Upper lobe of right lung (tissue), 1 donor: ENCODE measurements at regions not wholly inside any gene's neighbourhood (a gene's known extent, or its start where the extent isn't known, plus 50 kb on each side); places are given as distances from the start of the nearest gene placed in this dataset.
"Not testable (repeated sequence)": the region's sequence is repeated elsewhere in the genome, so short reads cannot be mapped to it uniquely, and the experiment has no call there.

ENCODE experiments used
- ATAC-seq: fragments of 200-7000 bp; cut with Tn5 transposase; one replicate; pipeline ENCODE4 v1.9.1; 2020; ENCODE audit warnings: mild to moderate bottlenecking, moderate library complexity
- DNase-seq: peaks from one replicate; pipeline ENCODE4 v3.0.0-alpha.2; 2020
- H3K27ac ChIP-seq: fragments of 200-600 bp; one replicate; pipeline ENCODE4 v1.8.0; 2022
- H3K27me3 ChIP-seq: fragments of 200-600 bp; one replicate; pipeline ENCODE4 v1.8.0; 2022; ENCODE audit warnings: mild to moderate bottlenecking
- H3K36me3 ChIP-seq: fragments of 200-600 bp; one replicate; pipeline ENCODE4 v1.8.0; 2022
- H3K4me1 ChIP-seq: fragments of 200-600 bp; one replicate; pipeline ENCODE4 v1.8.0; 2022
- H3K4me3 ChIP-seq: fragments of 200-600 bp; one replicate; pipeline ENCODE4 v1.8.0; 2022; ENCODE audit warnings: mild to moderate bottlenecking
- H3K9me3 ChIP-seq: fragments of 200-600 bp; one replicate; pipeline ENCODE4 v1.8.0; 2022
- intact Hi-C: fragments of 100-400 bp; cut with DNase I; formaldehyde crosslinking; loops from one replicate; pipeline ENCODE4 v1.11.0; 2022
- TF ChIP-seq, protein P1 (sequence below): fragments of 200-600 bp; IDR thresholded peaks from one replicate; pipeline ENCODE4 v1.8.0; 2022; ENCODE audit warnings: antibody characterized with exemption
- donor health status: DM: no; HTN: yes; CAD: no; lungs with severe emphysema.

DNA sequence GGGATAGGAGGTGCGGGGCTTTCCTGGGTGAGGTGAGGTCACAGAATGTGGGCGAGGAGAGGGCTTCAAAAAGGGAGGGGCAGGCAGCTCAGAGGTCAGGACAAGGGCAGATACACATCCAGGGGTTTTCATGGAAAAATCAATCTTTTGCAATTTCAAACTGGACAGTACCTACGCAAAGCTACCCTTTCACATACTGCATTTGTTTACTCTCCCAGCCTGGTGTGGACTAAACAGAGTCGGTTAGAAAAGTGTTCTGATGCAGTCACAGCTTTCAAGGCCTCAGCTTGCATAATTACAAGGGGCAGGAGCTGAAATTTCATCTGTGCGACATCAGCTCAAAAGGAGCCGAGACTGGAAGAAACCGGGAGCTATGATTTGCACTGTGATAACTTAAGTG, 309.9 kb upstream of the SOX1 start:
- intact Hi-C loops, ATAC-seq, H3K27ac ChIP-seq, H3K36me3 ChIP-seq, H3K9me3 ChIP-seq, H3K27me3 ChIP-seq, DNase-seq, H3K4me1 ChIP-seq, H3K4me3 ChIP-seq: not testable (repeated sequence)

DNA sequence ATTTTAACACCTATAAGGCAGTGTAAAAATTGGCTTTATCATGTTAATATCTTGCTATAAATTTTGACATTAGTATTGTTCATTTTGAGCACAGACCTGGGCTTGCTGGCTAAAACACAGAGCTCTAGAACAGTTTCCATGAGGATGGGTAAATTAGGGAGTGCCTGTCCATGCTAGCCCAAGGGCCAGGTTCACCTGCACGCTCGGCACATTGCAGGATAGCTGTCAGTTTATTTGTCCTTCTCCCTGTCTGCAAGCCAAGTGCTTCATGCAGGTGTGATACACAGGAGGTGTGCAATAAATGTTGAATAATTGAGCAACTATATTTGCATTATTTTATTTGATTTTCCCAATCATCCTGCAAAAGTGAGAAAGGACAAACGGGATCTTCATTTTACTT, 309.3 kb upstream of the SOX1 start:
- H3K4me3 ChIP-seq: not testable (repeated sequence)

DNA sequence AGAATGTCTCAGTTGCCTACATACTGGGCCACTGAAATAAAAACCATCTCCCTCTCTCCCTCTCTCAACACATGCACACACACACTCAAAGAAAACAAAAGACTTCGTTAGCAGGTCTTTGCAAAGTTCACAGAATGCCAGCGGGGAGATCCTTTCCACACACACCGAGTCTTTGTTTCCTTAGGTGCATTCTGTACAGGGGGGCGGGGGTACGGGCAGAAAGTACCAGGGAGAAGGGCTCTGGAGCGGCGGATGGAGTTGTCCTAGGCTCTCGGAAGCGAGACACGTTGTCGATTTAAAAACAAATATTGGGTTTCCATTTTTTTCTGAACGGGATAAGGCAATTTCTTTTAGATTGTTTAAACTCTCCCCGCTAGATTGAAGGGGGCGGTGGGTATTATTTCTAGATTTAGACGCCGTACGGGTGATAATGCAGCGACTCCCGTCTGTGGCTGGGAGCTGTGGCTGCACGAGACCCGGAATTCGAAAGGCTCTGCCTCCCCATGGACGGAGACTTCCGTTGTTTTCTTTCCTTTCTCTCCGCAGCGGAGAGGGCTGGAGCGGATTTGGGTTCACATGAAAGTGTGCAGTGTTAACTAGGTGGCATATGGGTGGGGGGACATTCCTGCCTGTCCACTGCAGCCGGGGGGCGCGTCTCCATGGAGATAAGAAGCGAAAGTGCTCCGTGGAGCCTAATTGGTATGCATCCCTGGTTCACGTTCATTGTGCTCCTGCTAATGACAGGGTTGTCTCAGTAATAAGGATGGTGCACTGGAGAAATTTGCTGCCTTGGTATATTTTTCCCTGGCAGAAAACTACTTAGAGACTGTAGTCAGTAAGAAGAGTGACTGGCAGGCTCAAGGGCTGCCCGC, 303.7 kb upstream of the SOX1 start:
- ATAC-seq: not testable (repeated sequence)

More for the DNA sequence above, 309.3 kb upstream of the SOX1 start:
- intact Hi-C loops, DNase-seq, H3K9me3 ChIP-seq, H3K27ac ChIP-seq, ATAC-seq, H3K36me3 ChIP-seq, H3K27me3 ChIP-seq, H3K4me1 ChIP-seq: not testable (repeated sequence)

DNA sequence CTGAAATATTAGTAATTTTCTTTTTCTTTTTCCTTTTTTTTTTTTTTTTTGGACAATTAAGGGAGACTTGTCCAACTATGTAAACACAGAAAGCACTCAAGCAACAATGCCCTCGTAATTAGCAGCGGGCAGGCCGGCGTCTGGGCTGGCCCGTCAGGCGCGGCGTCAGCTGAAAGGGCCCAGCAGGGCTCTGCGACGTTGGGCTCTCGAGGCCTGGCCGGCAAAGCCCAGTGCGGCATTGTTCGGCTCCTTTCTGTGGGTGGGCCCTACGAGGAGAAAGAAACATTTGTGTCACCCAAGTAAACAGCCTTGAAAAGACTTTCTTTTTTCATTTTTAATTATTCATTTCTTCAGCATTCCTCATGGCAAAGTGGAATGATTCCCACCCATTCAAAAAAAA, 302.4 kb upstream of the SOX1 start:
- H3K36me3 ChIP-seq, H3K9me3 ChIP-seq, H3K27me3 ChIP-seq, H3K4me1 ChIP-seq, intact Hi-C loops, DNase-seq, H3K4me3 ChIP-seq, ATAC-seq, H3K27ac ChIP-seq: not testable (repeated sequence)

More for the DNA sequence above, 303.7 kb upstream of the SOX1 start:
- H3K36me3 ChIP-seq, DNase-seq, intact Hi-C loops, H3K9me3 ChIP-seq, H3K27ac ChIP-seq, H3K4me1 ChIP-seq, H3K27me3 ChIP-seq, H3K4me3 ChIP-seq: not testable (repeated sequence)

DNA sequence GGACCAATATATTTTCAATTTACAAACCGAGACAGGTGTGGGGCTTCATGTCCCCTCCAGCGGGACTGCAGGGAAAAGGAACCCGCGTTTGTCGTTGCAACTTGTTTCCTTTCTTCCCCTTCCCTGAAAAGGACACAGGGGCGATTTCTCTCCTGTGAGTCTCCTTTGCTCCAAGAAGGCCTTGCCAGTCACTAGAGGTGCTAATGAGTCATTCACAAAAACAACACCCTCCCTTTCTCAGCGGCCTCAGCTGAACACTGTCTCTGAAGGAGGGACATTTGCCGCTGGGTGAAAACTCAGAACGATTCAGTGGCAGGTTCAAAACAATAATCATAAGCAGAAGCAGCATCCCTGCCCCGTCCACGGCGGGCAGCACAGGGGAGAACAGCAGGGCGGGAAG, 302.0 kb upstream of the SOX1 start:
- H3K4me3 ChIP-seq, H3K27me3 ChIP-seq, H3K4me1 ChIP-seq, H3K36me3 ChIP-seq, ATAC-seq, H3K27ac ChIP-seq, intact Hi-C loops, H3K9me3 ChIP-seq, DNase-seq: not testable (repeated sequence)

DNA sequence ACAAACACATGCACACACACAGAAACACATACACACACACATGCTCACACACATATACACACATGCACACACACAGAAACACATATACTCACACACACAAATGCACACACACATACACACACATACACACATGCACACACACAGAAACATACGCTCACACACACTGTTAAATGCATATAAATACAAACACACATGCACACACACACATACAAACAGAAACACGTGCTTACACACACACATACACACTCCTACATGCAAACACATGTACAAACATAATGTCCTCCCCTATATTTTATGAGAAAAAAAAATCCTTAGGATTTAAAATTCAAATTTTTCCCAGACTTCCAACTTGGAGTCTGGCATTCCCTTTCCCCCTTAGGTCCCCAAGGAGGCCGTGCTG, 291.2 kb upstream of the SOX1 start:
- DNase-seq, H3K27ac ChIP-seq, ATAC-seq, H3K4me3 ChIP-seq, H3K27me3 ChIP-seq, H3K4me1 ChIP-seq, H3K36me3 ChIP-seq, H3K9me3 ChIP-seq, intact Hi-C loops: not testable (repeated sequence)

DNA sequence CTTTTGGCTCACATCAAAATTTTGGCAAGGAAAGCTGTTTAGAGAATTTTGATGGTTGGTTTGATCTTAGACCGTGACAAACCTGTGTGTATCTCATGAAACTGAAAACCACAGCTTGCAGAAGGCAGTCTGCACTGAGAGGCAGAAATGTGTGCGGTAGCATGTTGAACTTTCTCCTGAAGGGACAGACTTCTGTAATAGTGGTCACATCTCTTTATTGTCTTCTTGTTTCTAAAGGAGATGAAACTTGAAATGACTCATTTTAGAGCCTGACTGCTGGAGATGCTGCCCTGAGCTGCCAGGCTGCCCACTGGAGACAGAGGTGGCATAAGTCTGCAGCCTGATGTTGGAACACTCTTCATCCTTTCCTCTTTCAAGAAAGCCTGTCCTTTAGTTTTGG, 289.6 kb upstream of the SOX1 start:
- H3K4me1 ChIP-seq, H3K9me3 ChIP-seq, H3K27me3 ChIP-seq, H3K27ac ChIP-seq, DNase-seq, H3K36me3 ChIP-seq, intact Hi-C loops, H3K4me3 ChIP-seq, ATAC-seq: not testable (repeated sequence)

DNA sequence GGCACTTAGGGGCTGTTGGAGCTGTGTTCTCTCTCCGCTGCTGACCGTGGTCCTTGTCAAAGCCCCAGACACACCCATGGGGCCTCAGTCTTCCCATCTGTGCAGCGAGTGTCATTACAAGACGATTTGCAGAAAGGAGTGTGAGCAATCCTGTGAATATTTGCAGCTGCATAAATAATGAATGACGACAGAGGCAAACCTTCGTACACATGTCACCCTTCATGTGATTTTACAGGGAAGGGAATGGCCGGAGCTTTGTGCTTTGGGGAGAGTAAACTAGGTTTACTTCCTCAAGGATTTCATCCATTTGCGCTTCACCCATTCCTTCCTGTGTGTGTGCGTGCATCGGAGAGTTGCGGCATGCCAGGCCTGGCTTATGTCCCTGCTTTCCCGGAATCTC, 285.6 kb upstream of the SOX1 start:
- H3K27ac ChIP-seq, intact Hi-C loops, H3K9me3 ChIP-seq, H3K27me3 ChIP-seq, ATAC-seq, H3K4me1 ChIP-seq, DNase-seq, H3K36me3 ChIP-seq, H3K4me3 ChIP-seq: not testable (repeated sequence)

DNA sequence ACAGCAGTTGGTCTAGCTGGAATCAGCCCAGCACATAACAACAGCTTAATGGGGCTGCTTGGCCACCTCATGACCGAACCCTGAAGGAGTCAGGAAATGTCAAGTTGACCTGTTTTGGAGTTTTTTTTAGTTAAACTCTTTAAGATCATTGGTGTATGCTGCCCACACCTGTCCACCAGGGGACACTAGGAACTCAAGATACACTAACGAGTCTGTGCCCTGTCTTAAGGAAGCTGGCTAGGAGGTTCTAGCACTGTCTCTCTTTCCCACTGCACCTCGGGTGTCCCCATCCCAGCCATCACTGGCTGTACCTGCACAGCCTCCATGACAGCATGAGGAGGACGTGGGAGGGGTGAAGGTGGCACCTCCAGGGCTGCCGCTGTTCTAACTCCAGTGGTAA, 279.6 kb upstream of the SOX1 start:
- H3K27ac ChIP-seq, DNase-seq, H3K4me3 ChIP-seq, H3K4me1 ChIP-seq, intact Hi-C loops, H3K27me3 ChIP-seq, ATAC-seq, H3K36me3 ChIP-seq, H3K9me3 ChIP-seq: not testable (repeated sequence)

DNA sequence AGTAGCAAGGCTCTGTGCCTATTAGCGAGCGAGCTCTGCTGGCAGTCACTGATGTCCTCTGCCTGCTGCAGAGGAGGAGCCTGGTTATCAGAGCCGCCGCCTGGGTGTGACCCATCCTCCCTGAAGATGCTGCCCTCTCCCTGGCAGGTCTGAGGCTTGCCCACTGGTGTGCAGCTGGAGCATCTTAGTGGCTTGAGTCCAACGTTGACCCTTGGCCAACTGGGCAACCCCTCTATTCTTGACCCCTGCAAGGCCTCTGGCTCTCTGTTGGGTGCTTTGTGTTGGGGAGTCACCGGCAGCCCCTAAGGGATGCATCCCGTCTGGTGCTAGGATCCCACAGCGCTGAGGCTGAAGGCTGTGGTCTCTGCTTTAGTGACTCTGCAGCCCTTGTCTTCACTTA, 277.9 kb upstream of the SOX1 start:
- no peak overlapping the region for H3K27ac ChIP-seq
- no peaks in the 10 kb centered on the region for H3K36me3 ChIP-seq
- no peaks in the 10 kb centered on the region for H3K9me3 ChIP-seq
- H3K27me3 ChIP-seq: no peaks in the 10 kb centered on the region
- DNase-seq (no peak), ATAC-seq (peak; percentile 32)
- no peaks in the 10 kb centered on the region for H3K4me1 ChIP-seq
- TF ChIP-seq, protein P1, sequence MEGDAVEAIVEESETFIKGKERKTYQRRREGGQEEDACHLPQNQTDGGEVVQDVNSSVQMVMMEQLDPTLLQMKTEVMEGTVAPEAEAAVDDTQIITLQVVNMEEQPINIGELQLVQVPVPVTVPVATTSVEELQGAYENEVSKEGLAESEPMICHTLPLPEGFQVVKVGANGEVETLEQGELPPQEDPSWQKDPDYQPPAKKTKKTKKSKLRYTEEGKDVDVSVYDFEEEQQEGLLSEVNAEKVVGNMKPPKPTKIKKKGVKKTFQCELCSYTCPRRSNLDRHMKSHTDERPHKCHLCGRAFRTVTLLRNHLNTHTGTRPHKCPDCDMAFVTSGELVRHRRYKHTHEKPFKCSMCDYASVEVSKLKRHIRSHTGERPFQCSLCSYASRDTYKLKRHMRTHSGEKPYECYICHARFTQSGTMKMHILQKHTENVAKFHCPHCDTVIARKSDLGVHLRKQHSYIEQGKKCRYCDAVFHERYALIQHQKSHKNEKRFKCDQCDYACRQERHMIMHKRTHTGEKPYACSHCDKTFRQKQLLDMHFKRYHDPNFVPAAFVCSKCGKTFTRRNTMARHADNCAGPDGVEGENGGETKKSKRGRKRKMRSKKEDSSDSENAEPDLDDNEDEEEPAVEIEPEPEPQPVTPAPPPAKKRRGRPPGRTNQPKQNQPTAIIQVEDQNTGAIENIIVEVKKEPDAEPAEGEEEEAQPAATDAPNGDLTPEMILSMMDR: no peak
- H3K4me3 ChIP-seq: no peak overlapping the region
- intact Hi-C loops: no loop called here
